CD4-positive, alpha-beta T cell treated with Interleukin-2 at 100 ng/mL for 4 hours (primary cell): ENCODE measurements at regions not wholly inside any gene's neighbourhood (a gene's known extent, or its start where the extent isn't known, plus 50 kb on each side); places are given as distances from the start of the nearest gene placed in this dataset.
A peak's percentile ranks its signal among the peaks of the same experiment; 100 is the strongest.

Experiments used
- DNase-seq: peaks from one replicate; pipeline ENCODE4 v3.0.0-alpha.2; 2020; ENCODE audit warnings: low spot score

- DNase-seq, result no peak
Observed at GRCh38 chr12:13680916-13681315, 300.5 kb downstream of the GRIN2B start.

GRCh38 chr12:13676880-13677279 lies 304.5 kb downstream of the GRIN2B start:
- no peak for DNase-seq

GRCh38 chr12:13670285-13670866 lies 311.0 kb downstream of the GRIN2B start:
- no peak for DNase-seq

GRCh38 chr12:13668880-13669279 lies 312.5 kb downstream of the GRIN2B start:
- no peak for DNase-seq

- DNase-seq, result no peak
Observed at GRCh38 chr12:13666806-13667205, 314.6 kb downstream of the GRIN2B start.

- DNase-seq, result peak; percentile 13
Observed at GRCh38 chr12:13661005-13661887, 320.2 kb downstream of the GRIN2B start.

- DNase-seq, result no peak
Observed at GRCh38 chr12:13654456-13654855, 326.9 kb downstream of the GRIN2B start.

- no peak for DNase-seq
Observed at GRCh38 chr12:13652105-13652504, 329.3 kb downstream of the GRIN2B start.

- DNase-seq, result no peak
Observed at GRCh38 chr12:13635709-13636108, 345.7 kb downstream of the GRIN2B start.

GRCh38 chr12:13631873-13632272 lies 349.5 kb downstream of the GRIN2B start:
- DNase-seq, result no peak

GRCh38 chr12:13630354-13630753 lies 351.0 kb downstream of the GRIN2B start:
- DNase-seq, result no peak

- DNase-seq, result no peak
Observed at GRCh38 chr12:13628067-13628466, 353.3 kb downstream of the GRIN2B start.

GRCh38 chr12:13627536-13627935 lies 353.9 kb downstream of the GRIN2B start:
- DNase-seq, result no peak

GRCh38 chr12:13613297-13613696 lies 368.1 kb downstream of the GRIN2B start:
- DNase-seq, result no peak

- no peak for DNase-seq
Observed at GRCh38 chr12:13609894-13610679, 371.3 kb downstream of the GRIN2B start.

GRCh38 chr12:13606290-13606689 lies 375.1 kb downstream of the GRIN2B start:
- DNase-seq, result no peak

- DNase-seq, result no peak
Observed at GRCh38 chr12:13603953-13604352, 377.4 kb downstream of the GRIN2B start.

GRCh38 chr12:13602172-13602571 lies 379.2 kb downstream of the GRIN2B start:
- DNase-seq, result no peak

GRCh38 chr12:13599176-13599575 lies 382.2 kb downstream of the GRIN2B start:
- DNase-seq, result no peak

GRCh38 chr12:13597837-13598236 lies 383.6 kb downstream of the GRIN2B start:
- no peak for DNase-seq

- no peak for DNase-seq
Observed at GRCh38 chr12:13597166-13597565, 384.2 kb downstream of the GRIN2B start.

GRCh38 chr12:13596714-13597113 lies 384.7 kb downstream of the GRIN2B start:
- no peak for DNase-seq
